NCI-H146 treated with DMSO at 0.1 percent for 48 hours (cell line): ENCODE measurements at regions not wholly inside any gene's neighbourhood (a gene's known extent, or its start where the extent isn't known, plus 50 kb on each side); places are given as distances from the start of the nearest gene placed in this dataset.

Experiments used
- DNase-seq: peaks from one replicate; lab custom pipeline; 2025; ENCODE audit not compliant: unreplicated experiment; lab: John Stamatoyannopoulos, UW

GRCh38 chr4:13316354-13316753 is 167.8 kb downstream of the RAB28 start:
- no peak for DNase-seq

- DNase-seq: no peak
Observed at GRCh38 chr4:13313856-13314255, 170.3 kb downstream of the RAB28 start.

- no peak for DNase-seq
Observed at GRCh38 chr4:13312264-13312663, 171.9 kb downstream of the RAB28 start.

- DNase-seq: no peak
Observed at GRCh38 chr4:13309751-13310150, 174.4 kb downstream of the RAB28 start.

GRCh38 chr4:13306356-13306755 is 177.8 kb downstream of the RAB28 start:
- no peak for DNase-seq

- no peak for DNase-seq
Observed at GRCh38 chr4:13302876-13303275, 181.3 kb downstream of the RAB28 start.

- DNase-seq: no peak
Observed at GRCh38 chr4:13299343-13299742, 184.8 kb downstream of the RAB28 start.

- no peak for DNase-seq
Observed at GRCh38 chr4:13298655-13299054, 185.5 kb downstream of the RAB28 start.

- no peak for DNase-seq
Observed at GRCh38 chr4:13296986-13297385, 187.2 kb downstream of the RAB28 start.

- no peak for DNase-seq
Observed at GRCh38 chr4:13294961-13295605, 189.1 kb downstream of the RAB28 start.

GRCh38 chr4:13292372-13292771 is 191.8 kb downstream of the RAB28 start:
- DNase-seq: no peak

GRCh38 chr4:13289391-13289790 is 194.7 kb downstream of the RAB28 start:
- no peak for DNase-seq

GRCh38 chr4:13285336-13285735 is 198.8 kb downstream of the RAB28 start:
- DNase-seq: no peak

GRCh38 chr4:13284932-13285331 is 199.2 kb downstream of the RAB28 start:
- no peak for DNase-seq

GRCh38 chr4:13276357-13276756 is 207.8 kb downstream of the RAB28 start:
- no peak for DNase-seq

- DNase-seq: no peak
Observed at GRCh38 chr4:13268703-13269102, 215.4 kb downstream of the RAB28 start.

GRCh38 chr4:13268165-13268564 is 216.0 kb downstream of the RAB28 start:
- no peak for DNase-seq

GRCh38 chr4:13267091-13267490 is 217.0 kb downstream of the RAB28 start:
- DNase-seq: no peak

GRCh38 chr4:13266687-13267086 is 217.5 kb downstream of the RAB28 start:
- DNase-seq: no peak

GRCh38 chr4:13263967-13264525 is 220.1 kb downstream of the RAB28 start:
- DNase-seq: no peak

- no peak for DNase-seq
Observed at GRCh38 chr4:13262816-13263215, 221.3 kb downstream of the RAB28 start.

- no peak for DNase-seq
Observed at GRCh38 chr4:13261486-13262257, 222.5 kb downstream of the RAB28 start.
